Neural cell (in vitro differentiated cells): ENCODE measurements at regions not wholly inside any gene's neighbourhood (a gene's known extent, or its start where the extent isn't known, plus 50 kb on each side); places are given as distances from the start of the nearest gene placed in this dataset.

Source experiments
- H2AFZ ChIP-seq: fragments of 200-600, 300-800 bp; sonication (generic), shearing (Covaris generic); 2 replicates; pipeline ENCODE4 v1.6.0; 2014; ENCODE audit warnings: low read depth, mild to moderate bottlenecking, antibody characterized with exemption, low read length, moderate library complexity
- H3F3A ChIP-seq: fragments of 200-600 bp; shearing (Covaris generic); 2 replicates; pipeline ENCODE4 v1.6.1; 2016; ENCODE audit warnings: mild to moderate bottlenecking, moderate library complexity, mixed read lengths, antibody characterized with exemption, low read length; ENCODE audit not compliant: insufficient read depth, poor library complexity, severe bottlenecking
- H3K27ac ChIP-seq: fragments of 200-600, 300-800 bp; sonication (generic), shearing (Covaris generic); 2 replicates; pipeline ENCODE4 v1.5.1; 2014; ENCODE audit warnings: mild to moderate bottlenecking, low read length, moderate library complexity
- H3K27me3 ChIP-seq: fragments of 300-800, 200-600 bp; sonication (generic), shearing (Covaris generic); 2 replicates; pipeline ENCODE4 v1.6.0; 2014; ENCODE audit warnings: mild to moderate bottlenecking, low read depth, low read length, moderate library complexity; ENCODE audit not compliant: insufficient read depth
- H3K36me3 ChIP-seq: fragments of 300-800, 200-600 bp; sonication (generic), shearing (Covaris generic); 2 replicates; pipeline ENCODE4 v1.5.1; 2014; ENCODE audit warnings: mild to moderate bottlenecking, antibody characterized with exemption, low read length, moderate library complexity; ENCODE audit not compliant: insufficient read depth
- H3K4me2 ChIP-seq: fragments of 300-800, 200-600 bp; sonication (generic), shearing (Covaris generic); 2 replicates; pipeline ENCODE4 v1.6.0; 2014; ENCODE audit warnings: mild to moderate bottlenecking, low read length
- H3K4me3 ChIP-seq: fragments of 300-800, 200-600 bp; sonication (generic), shearing (Covaris generic); 2 replicates; pipeline ENCODE4 v1.5.1; 2014; ENCODE audit warnings: mild to moderate bottlenecking, low read length, moderate library complexity
- H3K79me2 ChIP-seq: fragments of 200-600 bp; shearing (Covaris generic); replicated peaks from 2 replicates; pipeline ENCODE4 v1.6.0; 2014; ENCODE audit warnings: mild to moderate bottlenecking, low read length, moderate library complexity; ENCODE audit not compliant: insufficient read depth
- H3K9ac ChIP-seq: fragments of 300-800, 200-600 bp; sonication (generic), shearing (Covaris generic); 2 replicates; pipeline ENCODE4 v1.6.1; 2016; ENCODE audit warnings: mild to moderate bottlenecking, low read length, mixed read lengths
- H3K9me2 ChIP-seq: fragments of 200-600 bp; shearing (Covaris generic); 2 replicates; pipeline ENCODE4 v1.6.1; 2016; ENCODE audit warnings: mild to moderate bottlenecking, low read length, mixed read lengths; ENCODE audit not compliant: insufficient read depth
- H3K9me3 ChIP-seq: fragments of 200-600, 300-800 bp; sonication (generic), shearing (Covaris generic); 2 replicates; pipeline ENCODE4 v1.6.1; 2016; ENCODE audit warnings: mild to moderate bottlenecking, mixed run types, low read length, moderate library complexity, mixed read lengths
- H4K20me1 ChIP-seq: fragments of 200-600 bp; shearing (Covaris generic); 2 replicates; pipeline ENCODE4 v1.6.1; 2016; ENCODE audit warnings: mild to moderate bottlenecking, mixed run types; ENCODE audit not compliant: insufficient read depth
- EP300 ChIP-seq: fragments of 450-650 bp; conservative IDR thresholded peaks from 2 replicates; pipeline ENCODE4 v1.6.1; 2014; ENCODE audit warnings: antibody characterized with exemption, mild to moderate bottlenecking, moderate library complexity; ENCODE audit not compliant: poor library complexity, severe bottlenecking
- EZH2 ChIP-seq: fragments of 200-600, 300-800 bp; shearing (Covaris generic), sonication (generic); IDR thresholded peaks from 2 replicates; pipeline ENCODE4 v1.6.1; 2014; ENCODE audit warnings: antibody characterized with exemption, low read length, borderline replicate concordance, mild to moderate bottlenecking; ENCODE audit not compliant: insufficient read depth, poor library complexity, severe bottlenecking
- MXI1 ChIP-seq: fragments of 450-650 bp; conservative IDR thresholded peaks from 2 replicates; pipeline ENCODE4 v1.6.1; 2014; ENCODE audit warnings: antibody characterized with exemption, mild to moderate bottlenecking; ENCODE audit not compliant: poor library complexity, severe bottlenecking
- POLR2AphosphoS5 ChIP-seq: IDR thresholded peaks from 2 replicates; pipeline ENCODE4 v1.6.1; 2012
- RAD21 ChIP-seq: fragments of 450-650 bp; conservative IDR thresholded peaks from 2 replicates; pipeline ENCODE4 v1.6.1; 2014; ENCODE audit warnings: antibody characterized with exemption, mild to moderate bottlenecking, moderate library complexity
- SMC3 ChIP-seq: fragments of 450-650 bp; conservative IDR thresholded peaks from 2 replicates; pipeline ENCODE4 v1.6.1; 2014; ENCODE audit warnings: antibody characterized with exemption, mild to moderate bottlenecking, moderate library complexity; ENCODE audit not compliant: poor library complexity
- TAF1 ChIP-seq: IDR thresholded peaks from 2 replicates; pipeline ENCODE4 v1.6.1; 2012; ENCODE audit warnings: low read depth
- TF ChIP-seq, protein P1 (sequence below): fragments of 450-650 bp; IDR thresholded peaks from 2 replicates; pipeline ENCODE4 v1.5.1; 2014; ENCODE audit warnings: antibody characterized with exemption, mild to moderate bottlenecking, moderate library complexity; ENCODE audit not compliant: poor library complexity, severe bottlenecking
- TF ChIP-seq, protein P2 (sequence below): IDR thresholded peaks from 2 replicates; pipeline ENCODE4 v1.6.1; 2012; ENCODE audit warnings: borderline replicate concordance

GRCh38 chr19:31459430-31459829, 110.2 kb upstream of the TSHZ3 start:
- no peaks in the 10 kb centered on the region for H4K20me1 ChIP-seq
- H3K27ac ChIP-seq: no peak overlapping the region
- no peak for TF ChIP-seq EZH2
- H3K79me2 ChIP-seq: no peaks in the 10 kb centered on the region
- no peak overlapping the region for H2AFZ ChIP-seq
- H3K9me3 ChIP-seq: no peaks in the 10 kb centered on the region
- no peaks in the 10 kb centered on the region for H3F3A ChIP-seq
- H3K9ac ChIP-seq: no peak overlapping the region
- no peaks in the 10 kb centered on the region for H3K36me3 ChIP-seq
- no peaks in the 10 kb centered on the region for H3K27me3 ChIP-seq
- no peak overlapping the region for H3K4me3 ChIP-seq
- H3K4me2 ChIP-seq: no peak overlapping the region
- H3K9me2 ChIP-seq: no peaks in the 10 kb centered on the region

- no peaks in the 10 kb centered on the region for H3K9me2 ChIP-seq
- no peak overlapping the region for H2AFZ ChIP-seq
- no peak overlapping the region for H3K4me3 ChIP-seq
- H3K4me2 ChIP-seq: no peak overlapping the region
- H3K79me2 ChIP-seq: no peaks in the 10 kb centered on the region
- no peak overlapping the region for H3K27ac ChIP-seq
- no peaks in the 10 kb centered on the region for H3K36me3 ChIP-seq
- no peak overlapping the region for H3K9ac ChIP-seq
- H3K9me3 ChIP-seq: no peaks in the 10 kb centered on the region
- no peaks in the 10 kb centered on the region for H3F3A ChIP-seq
- no peaks in the 10 kb centered on the region for H4K20me1 ChIP-seq
- TF ChIP-seq POLR2AphosphoS5 (no peak), SMC3 (no peak), EP300 (no peak), MXI1 (no peak), TAF1 (no peak), RAD21 (no peak), EZH2 (no peak)
- TF ChIP-seq, protein P1, sequence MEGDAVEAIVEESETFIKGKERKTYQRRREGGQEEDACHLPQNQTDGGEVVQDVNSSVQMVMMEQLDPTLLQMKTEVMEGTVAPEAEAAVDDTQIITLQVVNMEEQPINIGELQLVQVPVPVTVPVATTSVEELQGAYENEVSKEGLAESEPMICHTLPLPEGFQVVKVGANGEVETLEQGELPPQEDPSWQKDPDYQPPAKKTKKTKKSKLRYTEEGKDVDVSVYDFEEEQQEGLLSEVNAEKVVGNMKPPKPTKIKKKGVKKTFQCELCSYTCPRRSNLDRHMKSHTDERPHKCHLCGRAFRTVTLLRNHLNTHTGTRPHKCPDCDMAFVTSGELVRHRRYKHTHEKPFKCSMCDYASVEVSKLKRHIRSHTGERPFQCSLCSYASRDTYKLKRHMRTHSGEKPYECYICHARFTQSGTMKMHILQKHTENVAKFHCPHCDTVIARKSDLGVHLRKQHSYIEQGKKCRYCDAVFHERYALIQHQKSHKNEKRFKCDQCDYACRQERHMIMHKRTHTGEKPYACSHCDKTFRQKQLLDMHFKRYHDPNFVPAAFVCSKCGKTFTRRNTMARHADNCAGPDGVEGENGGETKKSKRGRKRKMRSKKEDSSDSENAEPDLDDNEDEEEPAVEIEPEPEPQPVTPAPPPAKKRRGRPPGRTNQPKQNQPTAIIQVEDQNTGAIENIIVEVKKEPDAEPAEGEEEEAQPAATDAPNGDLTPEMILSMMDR: no peak
- TF ChIP-seq, protein P2, sequence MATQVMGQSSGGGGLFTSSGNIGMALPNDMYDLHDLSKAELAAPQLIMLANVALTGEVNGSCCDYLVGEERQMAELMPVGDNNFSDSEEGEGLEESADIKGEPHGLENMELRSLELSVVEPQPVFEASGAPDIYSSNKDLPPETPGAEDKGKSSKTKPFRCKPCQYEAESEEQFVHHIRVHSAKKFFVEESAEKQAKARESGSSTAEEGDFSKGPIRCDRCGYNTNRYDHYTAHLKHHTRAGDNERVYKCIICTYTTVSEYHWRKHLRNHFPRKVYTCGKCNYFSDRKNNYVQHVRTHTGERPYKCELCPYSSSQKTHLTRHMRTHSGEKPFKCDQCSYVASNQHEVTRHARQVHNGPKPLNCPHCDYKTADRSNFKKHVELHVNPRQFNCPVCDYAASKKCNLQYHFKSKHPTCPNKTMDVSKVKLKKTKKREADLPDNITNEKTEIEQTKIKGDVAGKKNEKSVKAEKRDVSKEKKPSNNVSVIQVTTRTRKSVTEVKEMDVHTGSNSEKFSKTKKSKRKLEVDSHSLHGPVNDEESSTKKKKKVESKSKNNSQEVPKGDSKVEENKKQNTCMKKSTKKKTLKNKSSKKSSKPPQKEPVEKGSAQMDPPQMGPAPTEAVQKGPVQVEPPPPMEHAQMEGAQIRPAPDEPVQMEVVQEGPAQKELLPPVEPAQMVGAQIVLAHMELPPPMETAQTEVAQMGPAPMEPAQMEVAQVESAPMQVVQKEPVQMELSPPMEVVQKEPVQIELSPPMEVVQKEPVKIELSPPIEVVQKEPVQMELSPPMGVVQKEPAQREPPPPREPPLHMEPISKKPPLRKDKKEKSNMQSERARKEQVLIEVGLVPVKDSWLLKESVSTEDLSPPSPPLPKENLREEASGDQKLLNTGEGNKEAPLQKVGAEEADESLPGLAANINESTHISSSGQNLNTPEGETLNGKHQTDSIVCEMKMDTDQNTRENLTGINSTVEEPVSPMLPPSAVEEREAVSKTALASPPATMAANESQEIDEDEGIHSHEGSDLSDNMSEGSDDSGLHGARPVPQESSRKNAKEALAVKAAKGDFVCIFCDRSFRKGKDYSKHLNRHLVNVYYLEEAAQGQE: no peak
- no peaks in the 10 kb centered on the region for H3K27me3 ChIP-seq
These were observed 112.7 kb upstream of the TSHZ3 start for GRCh38 chr19:31461814-31462539.
